Skeletal muscle tissue (tissue), 3 donors: ENCODE measurements at regions not wholly inside any gene's neighbourhood (a gene's known extent, or its start where the extent isn't known, plus 50 kb on each side); places are given as distances from the start of the nearest gene placed in this dataset.

Experiments used
- H3K27ac ChIP-seq: one replicate; pipeline ENCODE4 v1.7.0; 2013; ENCODE audit warnings: mild to moderate bottlenecking, low read depth, low read length, inconsistent platforms
- H3K27me3 ChIP-seq, 3 donors: one replicate each; pipeline ENCODE4 v1.7.0; 2013; ENCODE audit warnings: low read length in 3 of 3; ENCODE audit not compliant: control insufficient read depth in 3 of 3, insufficient read depth in 3 of 3
- H3K36me3 ChIP-seq, 3 donors: one replicate each; pipeline ENCODE4 v1.7.0; 2013; ENCODE audit warnings: low read length in 3 of 3; ENCODE audit not compliant: control insufficient read depth in 3 of 3, insufficient read depth in 3 of 3
- H3K4me1 ChIP-seq, 3 donors: one replicate each; pipeline ENCODE4 v1.7.0; 2013; ENCODE audit warnings: low read length in 3 of 3, mild to moderate bottlenecking in 3 of 3; ENCODE audit not compliant: control insufficient read depth in 3 of 3, insufficient read depth in 3 of 3
- H3K4me3 ChIP-seq, 3 donors: one replicate each; pipeline ENCODE4 v1.7.0; 2013; ENCODE audit warnings: low read length in 3 of 3
- H3K9ac ChIP-seq, 3 donors: one replicate each; pipeline ENCODE4 v1.7.0; 2013; ENCODE audit warnings: low read length in 3 of 3, mild to moderate bottlenecking in 3 of 3, moderate library complexity in 2 of 3, low read depth in 1 of 3
- H3K9me3 ChIP-seq, 3 donors: one replicate each; pipeline ENCODE4 v1.7.0; 2013; ENCODE audit warnings: low read length in 3 of 3; ENCODE audit not compliant: control insufficient read depth in 3 of 3
- donor health status: Osteomylitis.

GRCh38 chr1:199422206-199422605 lies 605.3 kb upstream of the NR5A2 start:
- Histone ChIP-seq H3K36me3 (no peaks in the 10 kb centered on the region), H3K9ac (no peak overlapping the region), H3K9me3 (no peaks in the 10 kb centered on the region), H3K4me1 (no peaks in the 10 kb centered on the region), H3K4me3 (no peak overlapping the region), H3K27me3 (no peaks in the 10 kb centered on the region), H3K27ac (no peak overlapping the region)

GRCh38 chr1:199447906-199448305 lies 579.6 kb upstream of the NR5A2 start:
- no peaks in the 10 kb centered on the region for H3K27me3 ChIP-seq
- H3K4me1 ChIP-seq, result no peaks in the 10 kb centered on the region
- no peak overlapping the region for H3K4me3 ChIP-seq
- H3K27ac ChIP-seq, result no peak overlapping the region
- no peaks in the 10 kb centered on the region for H3K9me3 ChIP-seq
- no peak overlapping the region for H3K9ac ChIP-seq
- H3K36me3 ChIP-seq, result no peaks in the 10 kb centered on the region

- no peaks in the 10 kb centered on the region for H3K9me3 ChIP-seq
Measured at GRCh38 chr1:199448646-199449045, 578.9 kb upstream of the NR5A2 start.

GRCh38 chr1:199449221-199449620 lies 578.3 kb upstream of the NR5A2 start:
- Histone ChIP-seq H3K27ac (no peak overlapping the region), H3K9me3 (no peaks in the 10 kb centered on the region), H3K4me3 (no peak overlapping the region), H3K36me3 (no peaks in the 10 kb centered on the region), H3K4me1 (no peaks in the 10 kb centered on the region), H3K9ac (no peak overlapping the region), H3K27me3 (no peaks in the 10 kb centered on the region)

More at GRCh38 chr1:199448646-199449045, 578.9 kb upstream of the NR5A2 start:
- Histone ChIP-seq H3K27me3 (no peaks in the 10 kb centered on the region), H3K9ac (no peak overlapping the region), H3K4me3 (no peak overlapping the region), H3K36me3 (no peaks in the 10 kb centered on the region), H3K4me1 (no peaks in the 10 kb centered on the region), H3K27ac (no peak overlapping the region)

GRCh38 chr1:199449681-199450080 lies 577.8 kb upstream of the NR5A2 start:
- Histone ChIP-seq H3K4me3 (no peak overlapping the region), H3K27ac (no peak overlapping the region), H3K9ac (no peak overlapping the region), H3K27me3 (no peaks in the 10 kb centered on the region), H3K4me1 (no peaks in the 10 kb centered on the region), H3K36me3 (no peaks in the 10 kb centered on the region), H3K9me3 (no peaks in the 10 kb centered on the region)

GRCh38 chr1:199452627-199453026 lies 574.9 kb upstream of the NR5A2 start:
- Histone ChIP-seq H3K27ac (no peak overlapping the region), H3K4me3 (no peak overlapping the region), H3K9me3 (no peaks in the 10 kb centered on the region), H3K27me3 (no peaks in the 10 kb centered on the region), H3K4me1 (no peaks in the 10 kb centered on the region), H3K9ac (no peak overlapping the region), H3K36me3 (no peaks in the 10 kb centered on the region)

- H3K4me3 ChIP-seq, result no peak overlapping the region
- H3K4me1 ChIP-seq, result no peaks in the 10 kb centered on the region
- no peaks in the 10 kb centered on the region for H3K9me3 ChIP-seq
- no peaks in the 10 kb centered on the region for H3K27me3 ChIP-seq
- H3K36me3 ChIP-seq, result no peaks in the 10 kb centered on the region
- no peak overlapping the region for H3K27ac ChIP-seq
- no peak overlapping the region for H3K9ac ChIP-seq
Measured at GRCh38 chr1:199453723-199454122, 573.8 kb upstream of the NR5A2 start.

- Histone ChIP-seq H3K9me3 (peaks cover 0 to 4% (median 0%) of the 10 kb centered on the region in 3 donors), H3K4me3 (no peak overlapping the region), H3K36me3 (no peaks in the 10 kb centered on the region), H3K9ac (no peak overlapping the region), H3K27ac (no peak overlapping the region), H3K4me1 (no peaks in the 10 kb centered on the region), H3K27me3 (no peaks in the 10 kb centered on the region)
Measured at GRCh38 chr1:199460933-199461332, 566.6 kb upstream of the NR5A2 start.

- no peak overlapping the region for H3K27ac ChIP-seq
- H3K9ac ChIP-seq, result no peak overlapping the region
- H3K4me1 ChIP-seq, result no peaks in the 10 kb centered on the region
- no peaks in the 10 kb centered on the region for H3K27me3 ChIP-seq
- no peak overlapping the region for H3K4me3 ChIP-seq
- no peaks in the 10 kb centered on the region for H3K36me3 ChIP-seq
- H3K9me3 ChIP-seq, result peaks cover 0 to 4% (median 0%) of the 10 kb centered on the region in 3 donors
Measured at GRCh38 chr1:199463521-199464127, 563.9 kb upstream of the NR5A2 start.

GRCh38 chr1:199466961-199467360 lies 560.5 kb upstream of the NR5A2 start:
- H3K4me3 ChIP-seq, result no peak overlapping the region
- H3K9me3 ChIP-seq, result peaks cover 0 to 4% (median 0%) of the 10 kb centered on the region in 3 donors
- H3K36me3 ChIP-seq, result no peaks in the 10 kb centered on the region
- H3K27ac ChIP-seq, result no peak overlapping the region
- no peaks in the 10 kb centered on the region for H3K4me1 ChIP-seq
- no peak overlapping the region for H3K9ac ChIP-seq
- no peaks in the 10 kb centered on the region for H3K27me3 ChIP-seq
